ENCODE measurements at regions not wholly inside any gene's neighbourhood (a gene's known extent, or its start where the extent isn't known, plus 50 kb on each side); places are given as distances from the start of the nearest gene placed in this dataset.

- intact Hi-C loops (cut with DNase I), result no loop called here
- no peak overlapping the region for H3K4me3 ChIP-seq
- 73 to 80% methylated on average over 7 of the region's 7 CpGs for WGBS, 2 donors
- TF ChIP-seq CTCF (IDR thresholded peaks at IDR 0.05) (no peak), POLR2A (IDR thresholded peaks at IDR 0.05) (no peak)
- H3K4me1 ChIP-seq, result peaks cover 0 to 21% (median 7%) of the 10 kb centered on the region in 3 donors
- H3K27me3 ChIP-seq, result peaks cover 0 to 28% (median 0%) of the 10 kb centered on the region in 4 donors
- DNase-seq, result no peak
- H3K9me3 ChIP-seq, result no peaks in the 10 kb centered on the region
- no peak overlapping the region for H3K27ac ChIP-seq
- no peaks in the 10 kb centered on the region for H3K36me3 ChIP-seq
Observed at GRCh38 chr11:113567097-113567496, 91.9 kb upstream of the DRD2 start.

GRCh38 chr11:113564527-113565130 is 89.4 kb upstream of the DRD2 start:
- TF ChIP-seq CTCF (IDR thresholded peaks at IDR 0.05) (no peak), POLR2A (IDR thresholded peaks at IDR 0.05) (no peak)
- H3K36me3 ChIP-seq, result no peaks in the 10 kb centered on the region
- H3K4me1 ChIP-seq, result peaks cover 0 to 23% (median 7%) of the 10 kb centered on the region in 3 donors
- intact Hi-C loops (cut with DNase I), result no loop called here
- peaks cover 0 to 28% (median 0%) of the 10 kb centered on the region in 4 donors for H3K27me3 ChIP-seq
- DNase-seq, result no peak
- WGBS, 2 donors, result 66 to 67% methylated on average over 2 to 3 of the region's 4 CpGs
- H3K9me3 ChIP-seq, result no peaks in the 10 kb centered on the region
- no peak overlapping the region for H3K27ac ChIP-seq
- H3K4me3 ChIP-seq, result no peak overlapping the region

- DNase-seq, result no peak
- no peak overlapping the region for H3K27ac ChIP-seq
Observed at GRCh38 chr11:113563766-113564526, 88.7 kb upstream of the DRD2 start.

GRCh38 chr11:113562981-113563461 is 87.8 kb upstream of the DRD2 start:
- peaks cover 0 to 27% (median 7%) of the 10 kb centered on the region in 3 donors for H3K4me1 ChIP-seq
- peaks cover 0 to 21% (median 0%) of the 10 kb centered on the region in 4 donors for H3K27me3 ChIP-seq
- H3K4me3 ChIP-seq, result no peak overlapping the region
- intact Hi-C loops (cut with DNase I), result no loop called here
- peak overlapping the region in 2 of 4 donors; percentile 27 to 63 for H3K27ac ChIP-seq
- H3K9me3 ChIP-seq, result no peaks in the 10 kb centered on the region
- DNase-seq, result no peak
- TF ChIP-seq CTCF (IDR thresholded peaks at IDR 0.05) (no peak), POLR2A (IDR thresholded peaks at IDR 0.05) (no peak)
- no peaks in the 10 kb centered on the region for H3K36me3 ChIP-seq
- 22 to 23% methylated on average over 9 of the region's 9 CpGs for WGBS, 2 donors

More at GRCh38 chr11:113563766-113564526, 88.7 kb upstream of the DRD2 start:
- H3K27me3 ChIP-seq, result peaks cover 0 to 28% (median 0%) of the 10 kb centered on the region in 4 donors
- H3K9me3 ChIP-seq, result no peaks in the 10 kb centered on the region
- no peak overlapping the region for H3K4me3 ChIP-seq
- peaks cover 0 to 23% (median 7%) of the 10 kb centered on the region in 3 donors for H3K4me1 ChIP-seq
- TF ChIP-seq POLR2A (IDR thresholded peaks at IDR 0.05), result no peak
- no peak for TF ChIP-seq CTCF (IDR thresholded peaks at IDR 0.05)
- no peaks in the 10 kb centered on the region for H3K36me3 ChIP-seq
- 38 to 62% methylated on average over 2 to 3 of the region's 3 CpGs for WGBS, 2 donors
- intact Hi-C loops (cut with DNase I), result no loop called here

- no peaks in the 10 kb centered on the region for H3K9me3 ChIP-seq
- DNase-seq, result no peak
- intact Hi-C loops (cut with DNase I), result no loop called here
- no peaks in the 10 kb centered on the region for H3K36me3 ChIP-seq
- TF ChIP-seq CTCF (IDR thresholded peaks at IDR 0.05), result no peak
- no peak for TF ChIP-seq POLR2A (IDR thresholded peaks at IDR 0.05)
- H3K27me3 ChIP-seq, result peaks cover 0 to 17% (median 0%) of the 10 kb centered on the region in 4 donors
- peak overlapping the region in 1 of 4 donors; percentile 63 for H3K27ac ChIP-seq
- H3K4me1 ChIP-seq, result peaks cover 0 to 27% (median 7%) of the 10 kb centered on the region in 3 donors
- no peak overlapping the region for H3K4me3 ChIP-seq
Observed at GRCh38 chr11:113562576-113562975, 87.4 kb upstream of the DRD2 start.
